Left lung (tissue), 4 donors: ENCODE measurements at regions not wholly inside any gene's neighbourhood (a gene's known extent, or its start where the extent isn't known, plus 50 kb on each side); places are given as distances from the start of the nearest gene placed in this dataset.

Experiments
- ATAC-seq: fragments of 200-7000 bp; cut with Tn5 transposase; one replicate; pipeline ENCODE4 v1.9.1; 2020; ENCODE audit warnings: moderate library complexity
- DNase-seq, 4 donors: peaks; one replicate each; pipeline ENCODE4 v3.0.0-alpha.2; 2013 to 2020
- H3K27ac ChIP-seq, 2 donors: fragments of 200-600 bp; sonication (generic) in 1 of 2; one replicate each; pipeline versions ENCODE4 v1.5.0 to v1.8.0; 2020 to 2021
- H3K27me3 ChIP-seq, 2 donors: fragments of 200-600 bp; sonication (generic) in 1 of 2; one replicate each; pipeline versions ENCODE4 v1.5.0 to v1.8.0; 2020 to 2021
- H3K36me3 ChIP-seq, 2 donors: fragments of 200-600 bp; sonication (generic) in 1 of 2; one replicate each; pipeline versions ENCODE4 v1.5.0 to v1.8.0; 2020 to 2021
- H3K4me1 ChIP-seq, 2 donors: fragments of 200-600 bp; one replicate each; pipeline ENCODE4 v1.8.0; 2021
- H3K4me3 ChIP-seq, 2 donors: fragments of 200-600 bp; sonication (generic) in 1 of 2; one replicate each; pipeline versions ENCODE4 v1.5.0 to v1.8.0; 2020 to 2021; ENCODE audit warnings: mild to moderate bottlenecking in 1 of 2
- H3K9me3 ChIP-seq, 2 donors: fragments of 200-600 bp; sonication (generic) in 1 of 2; one replicate each; pipeline versions ENCODE4 v1.5.0 to v1.8.0; 2020 to 2021
- intact Hi-C, 2 donors: fragments of 100-400 bp; cut with DNase I; formaldehyde crosslinking; loops; one replicate each; pipeline versions ENCODE4 v1.11.2 to v1.14.2; 2022
- TF ChIP-seq, protein P1 (sequence below), 2 donors: fragments of 200-600 bp; sonication (generic) in 1 of 2; IDR thresholded peaks; one replicate each; pipeline versions ENCODE4 v1.5.0 to v1.8.0; 2021; ENCODE audit warnings: antibody characterized with exemption in 2 of 2
- donor health status: DM: no; HTN: yes; CAD: no.
- donor health status: DM: no; HTN: no; CAD: no.

DNA sequence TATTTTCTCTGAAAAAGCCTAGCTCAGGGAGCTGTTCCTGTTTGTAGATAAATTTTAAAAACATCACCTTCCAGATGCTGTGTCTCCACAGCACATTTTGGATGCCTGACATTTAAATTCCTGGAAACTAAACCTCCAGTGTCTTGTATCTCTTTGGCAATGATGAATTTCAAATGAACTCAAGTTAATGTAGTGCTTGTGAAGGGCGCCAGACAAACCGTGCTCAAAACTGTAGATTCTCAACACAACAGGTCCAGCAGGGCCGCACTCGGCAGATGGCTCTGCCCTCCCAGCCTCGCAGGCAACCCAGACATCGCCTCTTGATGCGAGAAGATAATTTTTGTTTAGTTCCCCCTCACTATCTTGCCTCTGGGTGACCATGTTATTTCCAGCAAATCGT is 432.9 kb downstream of the VRK1 start:
- Histone ChIP-seq H3K4me1 (no peaks in the 10 kb centered on the region), H3K27ac (no peak overlapping the region), H3K27me3 (peaks cover 0 to 8% of the 10 kb centered on the region in 2 donors), H3K9me3 (no peaks in the 10 kb centered on the region), H3K36me3 (no peaks in the 10 kb centered on the region), H3K4me3 (no peak overlapping the region)
- ATAC-seq, result no peak
- DNase-seq, result no peak
- intact Hi-C loops, result no loop called here
- TF ChIP-seq, protein P1, sequence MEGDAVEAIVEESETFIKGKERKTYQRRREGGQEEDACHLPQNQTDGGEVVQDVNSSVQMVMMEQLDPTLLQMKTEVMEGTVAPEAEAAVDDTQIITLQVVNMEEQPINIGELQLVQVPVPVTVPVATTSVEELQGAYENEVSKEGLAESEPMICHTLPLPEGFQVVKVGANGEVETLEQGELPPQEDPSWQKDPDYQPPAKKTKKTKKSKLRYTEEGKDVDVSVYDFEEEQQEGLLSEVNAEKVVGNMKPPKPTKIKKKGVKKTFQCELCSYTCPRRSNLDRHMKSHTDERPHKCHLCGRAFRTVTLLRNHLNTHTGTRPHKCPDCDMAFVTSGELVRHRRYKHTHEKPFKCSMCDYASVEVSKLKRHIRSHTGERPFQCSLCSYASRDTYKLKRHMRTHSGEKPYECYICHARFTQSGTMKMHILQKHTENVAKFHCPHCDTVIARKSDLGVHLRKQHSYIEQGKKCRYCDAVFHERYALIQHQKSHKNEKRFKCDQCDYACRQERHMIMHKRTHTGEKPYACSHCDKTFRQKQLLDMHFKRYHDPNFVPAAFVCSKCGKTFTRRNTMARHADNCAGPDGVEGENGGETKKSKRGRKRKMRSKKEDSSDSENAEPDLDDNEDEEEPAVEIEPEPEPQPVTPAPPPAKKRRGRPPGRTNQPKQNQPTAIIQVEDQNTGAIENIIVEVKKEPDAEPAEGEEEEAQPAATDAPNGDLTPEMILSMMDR (IDR thresholded peaks at IDR 0.05), result no peak

DNA sequence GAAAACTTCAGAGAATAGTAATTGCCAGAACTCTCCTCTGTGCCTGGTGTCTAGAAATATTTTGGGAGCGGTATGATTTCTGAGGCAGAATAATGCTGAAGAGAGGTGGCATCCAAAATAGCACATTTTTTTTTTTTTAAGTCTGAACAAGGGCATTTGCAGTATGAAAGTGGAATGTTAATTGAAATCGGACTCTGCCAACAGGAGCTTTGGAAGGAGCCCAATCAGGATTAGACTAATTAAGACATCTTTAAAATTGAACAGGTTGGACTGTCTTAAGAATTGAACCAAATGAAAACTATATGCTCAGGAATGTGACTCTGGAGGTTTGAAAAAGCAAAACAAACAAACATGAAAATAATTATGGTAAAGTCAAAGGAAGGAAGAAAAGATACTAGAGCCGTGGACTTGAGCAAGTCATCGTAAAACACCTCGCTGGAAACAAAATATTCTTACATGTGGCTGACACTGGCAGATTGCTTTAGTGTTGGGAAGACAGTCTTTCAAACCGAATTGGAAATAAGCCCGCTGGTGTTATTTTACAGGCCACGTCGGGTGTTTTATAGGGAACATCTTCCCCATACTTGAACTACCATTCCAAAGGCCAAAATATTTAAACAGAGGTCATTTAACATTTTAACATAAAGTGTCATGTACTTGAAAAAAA is 436.3 kb downstream of the VRK1 start:
- intact Hi-C loops, result no loop called here
- H3K36me3 ChIP-seq, result no peaks in the 10 kb centered on the region
- no peaks in the 10 kb centered on the region for H3K4me1 ChIP-seq
- ATAC-seq, result no peak
- H3K9me3 ChIP-seq, result no peaks in the 10 kb centered on the region
- no peak overlapping the region for H3K27ac ChIP-seq
- H3K4me3 ChIP-seq, result no peak overlapping the region
- DNase-seq, result no peak
- TF ChIP-seq, protein P1 (IDR thresholded peaks at IDR 0.05), result no peak
- H3K27me3 ChIP-seq, result peaks cover 0 to 12% of the 10 kb centered on the region in 2 donors

DNA sequence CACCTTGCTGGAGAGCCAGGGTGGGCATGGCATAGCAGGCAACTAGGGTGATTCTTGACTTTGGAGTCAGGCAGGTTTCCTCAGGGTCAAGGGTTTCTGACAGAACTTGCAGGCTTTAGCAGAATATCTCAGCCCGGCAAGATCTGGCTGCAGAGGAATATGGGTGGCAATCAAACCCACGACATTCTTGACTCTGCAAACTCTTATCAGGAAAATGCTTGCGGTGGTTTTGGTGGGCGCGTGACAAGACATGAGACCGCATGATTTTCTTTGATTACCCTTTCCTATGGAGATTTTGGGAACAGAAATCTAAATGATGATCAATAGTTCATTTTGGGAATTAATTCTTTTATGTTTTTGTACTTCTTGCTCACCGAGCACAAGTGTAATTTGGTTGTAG is 449.5 kb downstream of the VRK1 start:
- DNase-seq, result no peak
- Histone ChIP-seq H3K9me3 (no peaks in the 10 kb centered on the region), H3K36me3 (no peaks in the 10 kb centered on the region), H3K27me3 (peaks cover 0 to 12% of the 10 kb centered on the region in 2 donors), H3K4me3 (no peak overlapping the region), H3K4me1 (no peaks in the 10 kb centered on the region), H3K27ac (no peak overlapping the region)
- intact Hi-C loops, result no loop called here
- TF ChIP-seq, protein P1 (IDR thresholded peaks at IDR 0.05), result no peak
- no peak for ATAC-seq

DNA sequence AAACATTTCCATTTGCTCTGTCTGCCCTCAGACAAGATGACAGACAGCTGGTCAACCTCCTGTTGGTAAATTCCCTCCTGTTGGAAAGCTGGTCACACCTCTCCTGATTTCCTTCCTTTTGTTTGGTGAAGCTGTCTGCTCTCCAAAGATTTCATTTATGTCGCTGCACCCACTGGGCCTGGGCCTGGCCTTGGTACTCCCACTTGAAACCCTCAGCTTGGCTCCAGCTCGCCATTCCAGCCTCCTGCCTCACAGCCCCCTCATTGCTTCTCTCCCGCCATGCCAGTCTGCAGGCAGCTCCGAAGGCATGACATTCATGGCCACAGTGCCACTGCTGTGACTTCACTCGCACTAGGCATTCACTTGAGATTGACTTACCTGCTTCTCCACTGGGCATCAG is 451.8 kb downstream of the VRK1 start:
- intact Hi-C loops, result no loop called here
- Histone ChIP-seq H3K27ac (no peak overlapping the region), H3K36me3 (no peaks in the 10 kb centered on the region), H3K9me3 (no peaks in the 10 kb centered on the region), H3K27me3 (peaks cover 0 to 12% of the 10 kb centered on the region in 2 donors), H3K4me3 (no peak overlapping the region), H3K4me1 (no peaks in the 10 kb centered on the region)
- ATAC-seq, result no peak
- no peak for DNase-seq
- TF ChIP-seq, protein P1 (IDR thresholded peaks at IDR 0.05), result no peak

DNA sequence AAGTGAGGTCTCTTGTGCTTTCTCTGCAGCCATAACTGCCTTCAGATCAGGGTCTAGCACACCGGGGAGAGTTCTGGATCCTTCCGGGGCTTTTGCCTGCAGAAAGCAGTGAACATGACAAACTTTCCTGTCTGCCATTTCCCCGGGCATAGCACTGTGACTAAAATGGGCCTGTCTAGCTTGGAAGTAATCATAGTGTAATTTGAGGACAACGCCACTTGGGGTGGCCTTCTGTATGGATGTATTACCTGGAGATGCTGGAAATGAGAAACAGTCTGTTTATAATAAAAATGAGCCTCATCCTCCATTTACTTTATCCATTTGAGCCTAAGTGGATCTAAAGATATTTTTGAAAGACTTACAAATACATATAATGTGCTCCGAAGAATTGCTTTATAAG is 453.7 kb downstream of the VRK1 start:
- no peak for DNase-seq
- TF ChIP-seq, protein P1 (IDR thresholded peaks at IDR 0.05), result no peak
- H3K4me1 ChIP-seq, result no peaks in the 10 kb centered on the region
- intact Hi-C loops, result no loop called here
- no peak overlapping the region for H3K27ac ChIP-seq
- H3K4me3 ChIP-seq, result no peak overlapping the region
- H3K9me3 ChIP-seq, result no peaks in the 10 kb centered on the region
- peaks cover 0 to 15% of the 10 kb centered on the region in 2 donors for H3K27me3 ChIP-seq
- no peak for ATAC-seq
- H3K36me3 ChIP-seq, result no peaks in the 10 kb centered on the region
